Heart right ventricle (tissue), 16 donors: ENCODE measurements at regions not wholly inside any gene's neighbourhood (a gene's known extent, or its start where the extent isn't known, plus 50 kb on each side); places are given as distances from the start of the nearest gene placed in this dataset.
A peak's percentile ranks its signal among the peaks of the same experiment; 100 is the strongest.

Source experiments
- ATAC-seq, 8 donors: fragments of 200-7000 bp; cut with Tn5 transposase; one replicate each; pipeline ENCODE4 v1.9.1; 2020; ENCODE audit warnings: mild to moderate bottlenecking in 8 of 8, moderate library complexity in 8 of 8, moderate number of reproducible peaks in 1 of 8
- DNase-seq, 2 donors: peaks; one replicate each; pipeline ENCODE4 v3.0.0-alpha.2; 2020
- H3K27ac ChIP-seq, 10 donors: fragments of 200-600 bp; sonication (generic) in 2 of 10; one replicate each; pipeline versions ENCODE4 v1.5.0 to v1.8.0; 2020 to 2022; ENCODE audit warnings: mild to moderate bottlenecking in 3 of 10
- H3K27me3 ChIP-seq, 7 donors: fragments of 200-600 bp; one replicate each; pipeline ENCODE4 v1.8.0; 2021 to 2022; ENCODE audit warnings: mild to moderate bottlenecking in 2 of 7
- H3K36me3 ChIP-seq, 9 donors: fragments of 200-600 bp; sonication (generic) in 1 of 9; one replicate each; pipeline versions ENCODE4 v1.5.0 to v1.8.0; 2020 to 2022; ENCODE audit warnings: mild to moderate bottlenecking in 2 of 9
- H3K4me1 ChIP-seq, 9 donors: fragments of 200-600 bp; sonication (generic) in 1 of 9; one replicate each; pipeline versions ENCODE4 v1.5.0 to v1.8.0; 2020 to 2022; ENCODE audit warnings: mild to moderate bottlenecking in 4 of 9
- H3K4me3 ChIP-seq, 10 donors: fragments of 200-600 bp; sonication (generic) in 2 of 10; one replicate each; pipeline versions ENCODE4 v1.5.0 to v1.8.0; 2020 to 2022; ENCODE audit warnings: mild to moderate bottlenecking in 7 of 10, moderate library complexity in 2 of 10
- H3K9me3 ChIP-seq, 11 donors: fragments of 200-600 bp in 10 of 11; sonication (generic) in 2 of 11; one replicate each; pipeline versions ENCODE4 v1.5.0 to v1.8.0; 2013 to 2022; ENCODE audit warnings: mild to moderate bottlenecking in 2 of 11, control low read depth in 1 of 11, moderate library complexity in 1 of 11
- CTCF ChIP-seq, 9 donors: fragments of 200-600 bp; sonication (generic) in 2 of 9; IDR thresholded peaks; one replicate each; pipeline versions ENCODE4 v1.5.0 to v1.8.0; 2021 to 2022; ENCODE audit warnings: antibody characterized with exemption in 9 of 9, mild to moderate bottlenecking in 5 of 9, moderate library complexity in 1 of 9
- WGBS, 2 donors: extraction: QIAGEN DNeasy Blood & Tissue Kit; methylation state at CpG; one replicate each; pipeline ENCODE4 v1.1.7; 2013; ENCODE audit warnings: inconsistent platforms in 1 of 2; 5-methylcytosine and 5-hydroxymethylcytosine counted together
- intact Hi-C, 10 donors: fragments of 100-400 bp; cut with DNase I; formaldehyde crosslinking; loops; one replicate each; pipeline versions ENCODE4 v1.11.1 to v1.14.2; 2022
- donor health status: Arrhythmogenic right ventricular cardiomyopathy.
- donor health status: ischemic (EF 13 %, LVEDD 7.1; RV severe dilation, severe dysfunction).
- donor health status: healthy with polysubstance abuse.
- donor health status: DM: no; HTN: yes; CAD: no.
- donor health status: DM: no; HTN: no; CAD: no.
- donor health status: ischemic (EF 25% LVEDD 6.9; RV normal size, moderate dysfunction).
- donor health status: ischemic (EF 25% LVEDD 5.7; RV mildly dilated, moderate dysfunction).
- donor health status: healthy.
- donor health status: DM: yes; HTN: yes; CAD: no.
- donor health status: Ischemic cardiomyopathy.
- donor health status: ischemic (EF 35%, LVEDD 5.7; RV mildly dilated, moderate dysfunction).
- donor health status: nonischemic (EF 11% LVEDD 7.7; RV severe dilation, severe dysfunction).
- donor health status: DM: yes; HTN: yes; CAD: no.
- donor health status: PGD.
- donor health status: ischemic (EF 29% LVEDD 5.4; RV normal size, mild dysfunction).
- donor health status: nonischemic (EF 23%, LVEDD 6.1; RV moderate dilation, normal function).

GRCh38 chr1:214146523-214146922, 134.4 kb upstream of the SMYD2 start:
- DNase-seq (no peak), ATAC-seq (peak in 1 of 8 donors; percentile 31)
- no peak overlapping the region for H3K27ac ChIP-seq
- H3K36me3 ChIP-seq: no peaks in the 10 kb centered on the region
- H3K9me3 ChIP-seq: no peaks in the 10 kb centered on the region
- 48 to 53% methylated on average over 4 of the region's 4 CpGs for WGBS, 2 donors
- H3K27me3 ChIP-seq: peaks cover 0 to 12% (median 3%) of the 10 kb centered on the region in 7 donors
- TF ChIP-seq CTCF (IDR thresholded peaks at IDR 0.05): no peak
- no peak overlapping the region for H3K4me3 ChIP-seq
- intact Hi-C loops: no loop called here
- no peaks in the 10 kb centered on the region for H3K4me1 ChIP-seq

GRCh38 chr1:214154596-214155292, 126.2 kb upstream of the SMYD2 start:
- Histone ChIP-seq H3K9me3 (peaks cover 0 to 5% (median 0%) of the 10 kb centered on the region in 11 donors), H3K27ac (no peak overlapping the region), H3K4me1 (no peaks in the 10 kb centered on the region), H3K4me3 (no peak overlapping the region), H3K36me3 (no peaks in the 10 kb centered on the region), H3K27me3 (peaks cover 0 to 38% (median 4%) of the 10 kb centered on the region in 7 donors)
- intact Hi-C loops: no loop called here
- DNase-seq: no peak
- ATAC-seq: no peak
- TF ChIP-seq CTCF (IDR thresholded peaks at IDR 0.05): no peak
- 60% methylated on average over 6 of the region's 6 CpGs for WGBS, 2 donors

- no peak for TF ChIP-seq CTCF (IDR thresholded peaks at IDR 0.05)
- DNase-seq (no peak), ATAC-seq (no peak)
- peaks cover 0 to 39% (median 4%) of the 10 kb centered on the region in 7 donors for H3K27me3 ChIP-seq
- H3K4me1 ChIP-seq: no peaks in the 10 kb centered on the region
- no peaks in the 10 kb centered on the region for H3K36me3 ChIP-seq
- no peak overlapping the region for H3K27ac ChIP-seq
- intact Hi-C loops: no loop called here
- H3K9me3 ChIP-seq: peaks cover 0 to 7% (median 0%) of the 10 kb centered on the region in 11 donors
- H3K4me3 ChIP-seq: no peak overlapping the region
- WGBS, 2 donors: 43 to 45% methylated on average over 2 of the region's 2 CpGs
These were observed 124.9 kb upstream of the SMYD2 start for GRCh38 chr1:214155987-214156625.

DNA sequence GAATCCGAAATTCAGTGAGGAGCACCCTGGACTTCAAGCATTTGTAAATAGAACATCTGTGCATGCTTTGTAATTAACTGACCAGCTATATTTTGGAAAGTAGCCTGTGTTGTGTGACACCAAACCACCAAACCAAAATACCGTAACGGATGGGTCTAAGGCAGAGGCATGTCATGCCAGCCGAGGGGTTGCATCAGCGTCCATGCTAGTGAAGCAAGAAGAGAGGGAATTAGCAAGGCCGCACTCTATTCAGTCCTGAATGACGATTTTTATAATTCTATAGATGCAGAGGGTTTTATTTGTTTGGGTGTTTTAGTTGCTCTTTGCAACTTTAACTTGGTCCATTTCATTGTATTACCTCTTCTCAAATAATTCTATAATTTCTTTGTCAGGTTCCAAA, 116.8 kb upstream of the SMYD2 start:
- H3K4me3 ChIP-seq: no peak overlapping the region
- no peaks in the 10 kb centered on the region for H3K36me3 ChIP-seq
- no peak for DNase-seq
- H3K27me3 ChIP-seq: peaks cover 0 to 25% (median 7%) of the 10 kb centered on the region in 7 donors
- no peaks in the 10 kb centered on the region for H3K4me1 ChIP-seq
- WGBS, 2 donors: 85 to 89% methylated on average over 7 of the region's 7 CpGs
- no peak for ATAC-seq
- no peak overlapping the region for H3K27ac ChIP-seq
- H3K9me3 ChIP-seq: peaks cover 0 to 7% (median 0%) of the 10 kb centered on the region in 11 donors
- intact Hi-C loops: no loop called here
- no peak for TF ChIP-seq CTCF (IDR thresholded peaks at IDR 0.05)
